ENCODE measurements at regions not wholly inside any gene's neighbourhood (a gene's known extent, or its start where the extent isn't known, plus 50 kb on each side); places are given as distances from the start of the nearest gene placed in this dataset.

GRCh38 chr13:73138638-73139491 is 80.1 kb downstream of the KLF5 start:
- no peak for FAIRE-seq

GRCh38 chr13:73138276-73138637 is 79.5 kb downstream of the KLF5 start:
- FAIRE-seq = no peak

- FAIRE-seq = no peak
Observed at GRCh38 chr13:73136776-73137175, 78.0 kb downstream of the KLF5 start.

GRCh38 chr13:73133531-73133930 is 74.7 kb downstream of the KLF5 start:
- no peak for FAIRE-seq

GRCh38 chr13:73131247-73131646 is 72.4 kb downstream of the KLF5 start:
- FAIRE-seq = no peak

GRCh38 chr13:73129023-73129422 is 70.2 kb downstream of the KLF5 start:
- no peak for FAIRE-seq
